ENCODE measurements at regions not wholly inside any gene's neighbourhood (a gene's known extent, or its start where the extent isn't known, plus 50 kb on each side); places are given as distances from the start of the nearest gene placed in this dataset.

- TF ChIP-seq CTCF (conservative IDR thresholded peaks at IDR 0.05; ENCODE audit: low read length): no peak
- no peak for TF ChIP-seq EZH2phosphoT487 (IDR thresholded peaks at IDR 0.05; ENCODE audit: borderline replicate concordance, low read depth, low read length)
Measured at GRCh38 chr10:78464856-78465267, 431.2 kb downstream of the RPS24 start.

All from OCI-LY7 (cell line).